ENCODE measurements at regions not wholly inside any gene's neighbourhood (a gene's known extent, or its start where the extent isn't known, plus 50 kb on each side); places are given as distances from the start of the nearest gene placed in this dataset.

GRCh38 chr5:141786700-141787099 is 91.5 kb downstream of the PCDH1 start:
- no peak overlapping the region for H3K4me3 ChIP-seq
- 89 to 93% methylated on average over 3 of the region's 3 CpGs for WGBS, 2 donors

GRCh38 chr5:141785711-141786110 is 92.5 kb downstream of the PCDH1 start:
- 69 to 77% methylated on average over 5 of the region's 5 CpGs for WGBS, 2 donors
- no peaks in the 10 kb centered on the region for H3K36me3 ChIP-seq (ENCODE audit: low read depth, missing control alignments)
- H3K27ac ChIP-seq = no peak overlapping the region
- H3K4me3 ChIP-seq = no peak overlapping the region
- no peaks in the 10 kb centered on the region for H3K4me1 ChIP-seq
- TF ChIP-seq CTCF (IDR thresholded peaks at IDR 0.05) = no peak
- no peak for TF ChIP-seq POLR2A (IDR thresholded peaks at IDR 0.05)
- H3K27me3 ChIP-seq = no peaks in the 10 kb centered on the region
- no peaks in the 10 kb centered on the region for H3K9me3 ChIP-seq
- intact Hi-C loops (cut with DNase I; ENCODE audit: low total_unique reads) = no loop called here
- DNase-seq = no peak

More at GRCh38 chr5:141786700-141787099, 91.5 kb downstream of the PCDH1 start:
- TF ChIP-seq CTCF (IDR thresholded peaks at IDR 0.05) (no peak), POLR2A (IDR thresholded peaks at IDR 0.05) (no peak)
- intact Hi-C loops (cut with DNase I; ENCODE audit: low total_unique reads) = no loop called here
- H3K36me3 ChIP-seq (ENCODE audit: low read depth, missing control alignments) = no peaks in the 10 kb centered on the region
- DNase-seq = no peak
- no peaks in the 10 kb centered on the region for H3K9me3 ChIP-seq
- H3K27ac ChIP-seq = no peak overlapping the region
- H3K27me3 ChIP-seq = no peaks in the 10 kb centered on the region
- H3K4me1 ChIP-seq = no peaks in the 10 kb centered on the region

GRCh38 chr5:141785135-141785534 is 93.1 kb downstream of the PCDH1 start:
- Histone ChIP-seq H3K27ac (no peak overlapping the region), H3K9me3 (no peaks in the 10 kb centered on the region), H3K4me3 (no peak overlapping the region), H3K4me1 (no peaks in the 10 kb centered on the region), H3K36me3 (ENCODE audit: low read depth, missing control alignments) (no peaks in the 10 kb centered on the region), H3K27me3 (no peaks in the 10 kb centered on the region)
- WGBS, 2 donors = 80 to 90% methylated on average over 2 to 4 of the region's 4 CpGs
- no peak for DNase-seq
- intact Hi-C loops (cut with DNase I; ENCODE audit: low total_unique reads) = no loop called here
- TF ChIP-seq POLR2A (IDR thresholded peaks at IDR 0.05) = no peak
- TF ChIP-seq CTCF (IDR thresholded peaks at IDR 0.05) = no peak

GRCh38 chr5:141784529-141784928 is 93.7 kb downstream of the PCDH1 start:
- Histone ChIP-seq H3K27ac (no peak overlapping the region), H3K36me3 (ENCODE audit: low read depth, missing control alignments) (no peaks in the 10 kb centered on the region), H3K9me3 (no peaks in the 10 kb centered on the region), H3K27me3 (no peaks in the 10 kb centered on the region), H3K4me3 (no peak overlapping the region), H3K4me1 (no peaks in the 10 kb centered on the region)
- WGBS, 2 donors = 87 to 88% methylated on average over 5 of the region's 5 CpGs
- intact Hi-C loops (cut with DNase I; ENCODE audit: low total_unique reads) = no loop called here
- no peak for DNase-seq
- TF ChIP-seq CTCF (IDR thresholded peaks at IDR 0.05) (no peak), POLR2A (IDR thresholded peaks at IDR 0.05) (no peak)

- intact Hi-C loops (cut with DNase I; ENCODE audit: low total_unique reads) = no loop called here
- Histone ChIP-seq H3K4me3 (no peak overlapping the region), H3K36me3 (ENCODE audit: low read depth, missing control alignments) (no peaks in the 10 kb centered on the region), H3K4me1 (no peaks in the 10 kb centered on the region), H3K27ac (no peak overlapping the region), H3K9me3 (no peaks in the 10 kb centered on the region), H3K27me3 (no peaks in the 10 kb centered on the region)
- DNase-seq = no peak
- TF ChIP-seq CTCF (IDR thresholded peaks at IDR 0.05) = no peak
- no peak for TF ChIP-seq POLR2A (IDR thresholded peaks at IDR 0.05)
- 92 to 100% methylated on average over 4 of the region's 4 CpGs for WGBS, 2 donors
Observed at GRCh38 chr5:141783947-141784296, 94.3 kb downstream of the PCDH1 start.

Measured in testis (tissue), 2 donors.